HCT116 (cell line): ENCODE measurements at regions not wholly inside any gene's neighbourhood (a gene's known extent, or its start where the extent isn't known, plus 50 kb on each side); places are given as distances from the start of the nearest gene placed in this dataset.

ENCODE experiments used
- ATAC-seq: fragments of 200-7000 bp; cut with Tn5 transposase; 2 replicates; pipeline ENCODE4 v1.9.1; 2020; ENCODE audit warnings: mild to moderate bottlenecking, moderate library complexity
- BruUV-seq: library from RNA; stranded (reverse); fragments of 400-500 nt; replicated peaks from 2 replicates; lab custom pipeline; 2021; lab: Mats Ljungman, UMichigan
- CTCF ChIA-PET: fragments of 300-600 bp; sonication (Branson Sonifier 250); formaldehyde crosslinking; loops from one replicate; lab custom pipeline; 2021; ENCODE audit warnings: antibody characterized with exemption; lab: Charles Lee
- POLR2A ChIA-PET: fragments of 300-600, 350-600 bp; sonication (Branson Sonifier 250); formaldehyde crosslinking; loops from one replicate; lab custom pipeline; 2021; ENCODE audit warnings: antibody characterized with exemption; lab: Charles Lee
- RAD21 ChIA-PET, 2 experiments: fragments of 300-600 bp; sonication (Branson Sonifier 250); formaldehyde crosslinking; loops; one replicate each; lab custom pipeline; 2023; ENCODE audit warnings: low total read pairs in 2 of 2; ENCODE audit not compliant: uncharacterized antibody in 2 of 2, unreplicated experiment in 2 of 2, low non-redundant PET in 1 of 2; lab: Charles Lee
- DNase-seq: peaks from one replicate; pipeline ENCODE4 v3.0.0-alpha.2; 2010; ENCODE audit warnings: low read depth, low spot score
- H2AFZ ChIP-seq: fragments of 200-600 bp; shearing (Covaris generic), sonication (generic); 2 replicates; pipeline ENCODE4 v1.6.1; 2017; ENCODE audit warnings: low read depth, mixed run types, mixed read lengths, antibody characterized with exemption, low read length; ENCODE audit not compliant: poor library complexity, severe bottlenecking
- H3K27ac ChIP-seq: 2 replicates; pipeline ENCODE4 v1.5.1; 2012; ENCODE audit warnings: low read depth, low read length
- H3K27me3 ChIP-seq: fragments of 200-600 bp; sonication (generic); 2 replicates; pipeline ENCODE4 v1.6.1; 2016; ENCODE audit warnings: mixed run types, low read length, mixed read lengths; ENCODE audit not compliant: insufficient read depth
- H3K36me3 ChIP-seq, 2 experiments: fragments of 200-500 bp in 1 of 2; fragments of 200-600 bp in 1 of 2; sonication (Bioruptor generic) in 1 of 2; sonication (generic) in 1 of 2; 2 replicates each; pipeline versions ENCODE4 v1.5.1 to v1.6.1; 2014 to 2016; ENCODE audit warnings: low read length in 2 of 2, inconsistent platforms in 1 of 2, mixed read lengths in 1 of 2, mixed run types in 1 of 2; ENCODE audit not compliant: insufficient read depth in 2 of 2, control insufficient read depth in 1 of 2
- H3K4me1 ChIP-seq, 2 experiments: fragments of 200-600 bp in 1 of 2; sonication (generic) in 1 of 2; 2 replicates each; pipeline versions ENCODE4 v1.5.1 to v1.6.1; 2012 to 2017; ENCODE audit warnings: low read length in 2 of 2, inconsistent platforms in 1 of 2, mild to moderate bottlenecking in 1 of 2, mixed read lengths in 1 of 2, mixed run types in 1 of 2, moderate library complexity in 1 of 2; ENCODE audit not compliant: insufficient read depth in 2 of 2, control insufficient read depth in 1 of 2
- H3K4me2 ChIP-seq: fragments of 200-600 bp; sonication (generic); 2 replicates; pipeline ENCODE4 v1.6.1; 2017; ENCODE audit warnings: mixed run types, low read length, mixed read lengths
- H3K4me3 ChIP-seq, 2 experiments: fragments of 200-600 bp in 1 of 2; sonication (generic) in 1 of 2; replicated peaks in 1 of 2; 2 replicates each; pipeline ENCODE4 v1.5.1; 2011 to 2016; ENCODE audit warnings: low read length in 2 of 2, control low read depth in 1 of 2, low read depth in 1 of 2, mild to moderate bottlenecking in 1 of 2, mixed read lengths in 1 of 2, mixed run types in 1 of 2
- H3K79me2 ChIP-seq: fragments of 200-600 bp; sonication (generic); 2 replicates; pipeline ENCODE4 v1.6.1; 2017; ENCODE audit warnings: mild to moderate bottlenecking, mixed run types, low read length, moderate library complexity, mixed read lengths; ENCODE audit not compliant: insufficient read depth
- H3K9ac ChIP-seq: fragments of 200-600 bp; sonication (generic); 2 replicates; pipeline ENCODE4 v1.6.1; 2016; ENCODE audit warnings: low read length, mixed read lengths
- H3K9me2 ChIP-seq: fragments of 200-600 bp; sonication (generic), shearing (Covaris generic); 2 replicates; pipeline ENCODE4 v1.6.1; 2017; ENCODE audit warnings: mixed run types, mild to moderate bottlenecking, moderate library complexity; ENCODE audit not compliant: insufficient read depth
- H3K9me3 ChIP-seq, 2 experiments: fragments of 200-500 bp in 1 of 2; fragments of 200-600 bp in 1 of 2; sonication (Bioruptor generic) in 1 of 2; sonication (generic) in 1 of 2; 2 replicates each; pipeline ENCODE4 v1.6.1; 2014 to 2017; ENCODE audit warnings: low read length in 2 of 2, mixed read lengths in 2 of 2, inconsistent platforms in 1 of 2, low read depth in 1 of 2, mild to moderate bottlenecking in 1 of 2, mixed run types in 1 of 2, moderate library complexity in 1 of 2; ENCODE audit not compliant: control insufficient read depth in 1 of 2, insufficient read depth in 1 of 2
- H4K20me1 ChIP-seq: fragments of 200-600 bp; sonication (generic), shearing (Covaris generic); 2 replicates; pipeline ENCODE4 v1.6.1; 2017; ENCODE audit warnings: mixed run types, mild to moderate bottlenecking, moderate library complexity; ENCODE audit not compliant: insufficient read depth
- ATF3 ChIP-seq: IDR thresholded peaks from 2 replicates; pipeline ENCODE4 v1.6.1; 2012
- EGR1 ChIP-seq: IDR thresholded peaks from 2 replicates; pipeline ENCODE4 v1.6.1; 2012; ENCODE audit warnings: low read depth
- ELF1 ChIP-seq: IDR thresholded peaks from 2 replicates; pipeline ENCODE4 v1.6.1; 2012; ENCODE audit warnings: low read depth, borderline replicate concordance
- EZH2 ChIP-seq: fragments of 200-600 bp; sonication (generic); IDR thresholded peaks from 2 replicates; pipeline ENCODE4 v1.6.1; 2017; ENCODE audit warnings: antibody characterized with exemption, mixed run types
- EZH2phosphoT487 ChIP-seq: fragments of 200-600 bp; IDR thresholded peaks from 2 replicates; pipeline ENCODE4 v1.6.1; 2018; ENCODE audit warnings: antibody characterized with exemption, borderline replicate concordance
- FOSL1 ChIP-seq: IDR thresholded peaks from 2 replicates; pipeline ENCODE4 v1.6.1; 2012; ENCODE audit warnings: low read depth
- MAX ChIP-seq: IDR thresholded peaks from 2 replicates; pipeline ENCODE4 v1.6.1; 2012
- POLR2A ChIP-seq: IDR thresholded peaks from 2 replicates; pipeline ENCODE4 v1.7.0; 2011; ENCODE audit warnings: borderline replicate concordance; ENCODE audit not compliant: insufficient read depth, insufficient read length; ENCODE audit errors: extremely low read depth
- POLR2AphosphoS5 ChIP-seq: IDR thresholded peaks from 2 replicates; pipeline ENCODE4 v1.6.1; 2011; ENCODE audit warnings: mild to moderate bottlenecking, low read depth, low read length, moderate library complexity
- RAD21 ChIP-seq: IDR thresholded peaks from 2 replicates; pipeline ENCODE4 v1.6.1; 2012; ENCODE audit warnings: low read depth, mild to moderate bottlenecking
- SP1 ChIP-seq: IDR thresholded peaks from 2 replicates; pipeline ENCODE4 v1.6.1; 2012; ENCODE audit warnings: low read depth
- SRF ChIP-seq: IDR thresholded peaks from 2 replicates; pipeline ENCODE4 v1.6.1; 2012; ENCODE audit warnings: low read depth
- TCF7L2 ChIP-seq: IDR thresholded peaks from 2 replicates; pipeline ENCODE4 v1.7.0; 2011; ENCODE audit warnings: borderline replicate concordance, inconsistent platforms; ENCODE audit not compliant: insufficient read depth, insufficient read length; ENCODE audit errors: extremely low read depth
- ZNF274 ChIP-seq: fragments of 200-500 bp; sonication (Bioruptor generic); IDR thresholded peaks from 2 replicates; pipeline ENCODE4 v1.6.1; 2014; ENCODE audit warnings: mild to moderate bottlenecking, low read depth, low read length, inconsistent platforms
- intact Hi-C: fragments of 100-400 bp; cut with micrococcal nuclease; formaldehyde crosslinking; loops from 2 replicates; pipeline ENCODE4 v1.10.0; 2022

GRCh38 chr20:48558906-48559305 is 268.9 kb downstream of the PREX1 start:
- BruUV-seq: no TSS peak
- H3K9me2 ChIP-seq: no peaks in the 10 kb centered on the region
- ATAC-seq: no peak
- TF ChIP-seq SRF (no peak), SP1 (no peak), EZH2 (no peak), ELF1 (no peak), RAD21 (no peak), EZH2phosphoT487 (no peak), ZNF274 (no peak), MAX (no peak), ATF3 (no peak), TCF7L2 (no peak), FOSL1 (no peak), POLR2A (no peak), POLR2AphosphoS5 (no peak), EGR1 (no peak)
- no peak overlapping the region for H3K4me2 ChIP-seq
- no peaks in the 10 kb centered on the region for H3K9me3 ChIP-seq
- CTCF ChIA-PET: interaction anchor here (3.0 kb wide), 1 partner anchor 62 kb away, joined by 8 read pairs; no protein-coding TSS in a partner anchor
- intact Hi-C loops: no loop called here
- no peak overlapping the region for H3K27ac ChIP-seq
- no peak overlapping the region for H3K4me3 ChIP-seq
- no peaks in the 10 kb centered on the region for H3K4me1 ChIP-seq
- no peaks in the 10 kb centered on the region for H3K36me3 ChIP-seq
- POLR2A ChIA-PET: no interaction called here
- H2AFZ ChIP-seq: no peak overlapping the region
- H3K79me2 ChIP-seq: no peaks in the 10 kb centered on the region
- DNase-seq: no peak
- peaks cover 11% of the 10 kb centered on the region for H3K27me3 ChIP-seq
- no peak overlapping the region for H3K9ac ChIP-seq
- no peaks in the 10 kb centered on the region for H4K20me1 ChIP-seq
- RAD21 ChIA-PET: no interaction called here
